Immature natural killer cell (primary cell): ENCODE measurements at regions not wholly inside any gene's neighbourhood (a gene's known extent, or its start where the extent isn't known, plus 50 kb on each side); places are given as distances from the start of the nearest gene placed in this dataset.

Experiments used
- DNase-seq, 3 donors: peaks; one replicate each; pipeline ENCODE4 v3.0.0; 2022; ENCODE audit warnings: mixed read lengths in 1 of 3
- H3K27ac Mint-ChIP-seq, 6 donors: one replicate each; pipeline ENCODE4 v1.8.0; 2020; ENCODE audit warnings: mixed read lengths in 6 of 6, mild to moderate bottlenecking in 5 of 6, inconsistent platforms in 4 of 6, moderate library complexity in 3 of 6
- H3K27me3 Mint-ChIP-seq, 3 donors: one replicate each; pipeline ENCODE4 v1.8.0; 2020 to 2021; ENCODE audit warnings: low read depth in 3 of 3, mild to moderate bottlenecking in 3 of 3, mixed read lengths in 3 of 3, moderate library complexity in 3 of 3, inconsistent platforms in 1 of 3
- H3K36me3 Mint-ChIP-seq, 3 donors: one replicate each; pipeline ENCODE4 v1.8.0; 2020; ENCODE audit warnings: mixed read lengths in 3 of 3, inconsistent platforms in 2 of 3, mild to moderate bottlenecking in 2 of 3
- H3K4me1 Mint-ChIP-seq, 2 donors: one replicate each; pipeline ENCODE4 v1.8.0; 2020; ENCODE audit warnings: inconsistent platforms in 2 of 2, mild to moderate bottlenecking in 2 of 2, mixed read lengths in 2 of 2, moderate library complexity in 1 of 2
- H3K4me3 Mint-ChIP-seq, 5 donors: one replicate each; pipeline ENCODE4 v1.8.0; 2020; ENCODE audit warnings: mild to moderate bottlenecking in 5 of 5, mixed read lengths in 5 of 5, inconsistent platforms in 3 of 5, moderate library complexity in 3 of 5
- H3K9me3 Mint-ChIP-seq, 6 donors: one replicate each; pipeline ENCODE4 v1.8.0; 2020; ENCODE audit warnings: mild to moderate bottlenecking in 6 of 6, mixed read lengths in 6 of 6, inconsistent platforms in 4 of 6, moderate library complexity in 3 of 6

- H3K4me1 Mint-ChIP-seq, result no peaks in the 10 kb centered on the region
- no peak overlapping the region for H3K4me3 Mint-ChIP-seq
- no peak overlapping the region for H3K27ac Mint-ChIP-seq
- H3K9me3 Mint-ChIP-seq, result peaks cover 0 to 10% (median 7%) of the 10 kb centered on the region in 6 donors
- no peaks in the 10 kb centered on the region for H3K36me3 Mint-ChIP-seq
- H3K27me3 Mint-ChIP-seq, result no peaks in the 10 kb centered on the region
- DNase-seq, result no peak
Measured at GRCh38 chr12:43294916-43295315, 257.1 kb downstream of the ADAMTS20 start.

GRCh38 chr12:43294147-43294546 is 257.9 kb downstream of the ADAMTS20 start:
- no peak for DNase-seq
- Mint-ChIP-seq H3K4me1 (no peaks in the 10 kb centered on the region), H3K4me3 (no peak overlapping the region), H3K9me3 (peaks cover 0 to 10% (median 6%) of the 10 kb centered on the region in 6 donors), H3K27ac (no peak overlapping the region), H3K36me3 (no peaks in the 10 kb centered on the region), H3K27me3 (no peaks in the 10 kb centered on the region)

GRCh38 chr12:43293396-43293795 is 258.6 kb downstream of the ADAMTS20 start:
- H3K27ac Mint-ChIP-seq, result no peak overlapping the region
- peaks cover 0 to 10% (median 6%) of the 10 kb centered on the region in 6 donors for H3K9me3 Mint-ChIP-seq
- H3K4me1 Mint-ChIP-seq, result no peaks in the 10 kb centered on the region
- no peaks in the 10 kb centered on the region for H3K36me3 Mint-ChIP-seq
- H3K27me3 Mint-ChIP-seq, result no peaks in the 10 kb centered on the region
- no peak for DNase-seq
- no peak overlapping the region for H3K4me3 Mint-ChIP-seq

- no peak overlapping the region for H3K27ac Mint-ChIP-seq
- no peaks in the 10 kb centered on the region for H3K36me3 Mint-ChIP-seq
- no peak for DNase-seq
- no peaks in the 10 kb centered on the region for H3K27me3 Mint-ChIP-seq
- H3K4me1 Mint-ChIP-seq, result no peaks in the 10 kb centered on the region
- no peak overlapping the region for H3K4me3 Mint-ChIP-seq
- peaks cover 0 to 8% (median 4%) of the 10 kb centered on the region in 6 donors for H3K9me3 Mint-ChIP-seq
Measured at GRCh38 chr12:43292699-43293098, 259.3 kb downstream of the ADAMTS20 start.

GRCh38 chr12:43291516-43291915 is 260.5 kb downstream of the ADAMTS20 start:
- no peak for DNase-seq
- Mint-ChIP-seq H3K27me3 (no peaks in the 10 kb centered on the region), H3K4me1 (no peaks in the 10 kb centered on the region), H3K36me3 (no peaks in the 10 kb centered on the region), H3K9me3 (peaks cover 0 to 8% (median under 1%) of the 10 kb centered on the region in 6 donors), H3K27ac (no peak overlapping the region), H3K4me3 (no peak overlapping the region)

GRCh38 chr12:43290836-43291235 is 261.2 kb downstream of the ADAMTS20 start:
- DNase-seq, result no peak
- H3K4me3 Mint-ChIP-seq, result no peak overlapping the region
- no peaks in the 10 kb centered on the region for H3K36me3 Mint-ChIP-seq
- H3K9me3 Mint-ChIP-seq, result peaks cover 0 to 8% (median 0%) of the 10 kb centered on the region in 6 donors
- no peaks in the 10 kb centered on the region for H3K4me1 Mint-ChIP-seq
- no peaks in the 10 kb centered on the region for H3K27me3 Mint-ChIP-seq
- no peak overlapping the region for H3K27ac Mint-ChIP-seq

- Mint-ChIP-seq H3K9me3 (peaks cover 0 to 8% (median 0%) of the 10 kb centered on the region in 6 donors), H3K4me3 (no peak overlapping the region), H3K27ac (no peak overlapping the region), H3K4me1 (no peaks in the 10 kb centered on the region), H3K27me3 (no peaks in the 10 kb centered on the region), H3K36me3 (no peaks in the 10 kb centered on the region)
- DNase-seq, result no peak
Measured at GRCh38 chr12:43289426-43289801, 262.6 kb downstream of the ADAMTS20 start.

GRCh38 chr12:43288671-43289425 is 263.2 kb downstream of the ADAMTS20 start:
- no peaks in the 10 kb centered on the region for H3K4me1 Mint-ChIP-seq
- no peak for DNase-seq
- H3K4me3 Mint-ChIP-seq, result no peak overlapping the region
- no peak overlapping the region for H3K27ac Mint-ChIP-seq
- H3K36me3 Mint-ChIP-seq, result no peaks in the 10 kb centered on the region
- no peaks in the 10 kb centered on the region for H3K27me3 Mint-ChIP-seq
- peaks cover 0 to 8% (median 0%) of the 10 kb centered on the region in 6 donors for H3K9me3 Mint-ChIP-seq

GRCh38 chr12:43287706-43288383 is 264.2 kb downstream of the ADAMTS20 start:
- no peaks in the 10 kb centered on the region for H3K4me1 Mint-ChIP-seq
- H3K36me3 Mint-ChIP-seq, result no peaks in the 10 kb centered on the region
- H3K27me3 Mint-ChIP-seq, result no peaks in the 10 kb centered on the region
- no peak overlapping the region for H3K4me3 Mint-ChIP-seq
- no peak for DNase-seq
- peaks cover 0 to 8% (median 0%) of the 10 kb centered on the region in 6 donors for H3K9me3 Mint-ChIP-seq
- H3K27ac Mint-ChIP-seq, result no peak overlapping the region

- DNase-seq, result no peak
- Mint-ChIP-seq H3K4me3 (no peak overlapping the region), H3K27me3 (no peaks in the 10 kb centered on the region), H3K9me3 (peaks cover 0 to 6% (median 0%) of the 10 kb centered on the region in 6 donors), H3K27ac (no peak overlapping the region), H3K4me1 (no peaks in the 10 kb centered on the region), H3K36me3 (no peaks in the 10 kb centered on the region)
Measured at GRCh38 chr12:43286986-43287385, 265.0 kb downstream of the ADAMTS20 start.

- Mint-ChIP-seq H3K4me1 (no peaks in the 10 kb centered on the region), H3K36me3 (no peaks in the 10 kb centered on the region), H3K9me3 (peaks cover 0 to 6% (median 0%) of the 10 kb centered on the region in 6 donors), H3K27me3 (no peaks in the 10 kb centered on the region), H3K4me3 (no peak overlapping the region), H3K27ac (no peak overlapping the region)
- DNase-seq, result no peak
Measured at GRCh38 chr12:43285159-43285598, 266.8 kb downstream of the ADAMTS20 start.

GRCh38 chr12:43284486-43285158 is 267.4 kb downstream of the ADAMTS20 start:
- H3K9me3 Mint-ChIP-seq, result peaks cover 0 to 6% (median 0%) of the 10 kb centered on the region in 6 donors
- H3K36me3 Mint-ChIP-seq, result no peaks in the 10 kb centered on the region
- no peaks in the 10 kb centered on the region for H3K27me3 Mint-ChIP-seq
- no peak overlapping the region for H3K27ac Mint-ChIP-seq
- H3K4me1 Mint-ChIP-seq, result no peaks in the 10 kb centered on the region
- H3K4me3 Mint-ChIP-seq, result no peak overlapping the region
- DNase-seq, result no peak

- no peaks in the 10 kb centered on the region for H3K4me1 Mint-ChIP-seq
- DNase-seq, result no peak
- H3K9me3 Mint-ChIP-seq, result peaks cover 0 to 6% (median under 1%) of the 10 kb centered on the region in 6 donors
- no peaks in the 10 kb centered on the region for H3K27me3 Mint-ChIP-seq
- H3K36me3 Mint-ChIP-seq, result no peaks in the 10 kb centered on the region
- H3K27ac Mint-ChIP-seq, result no peak overlapping the region
- H3K4me3 Mint-ChIP-seq, result no peak overlapping the region
Measured at GRCh38 chr12:43283206-43283605, 268.8 kb downstream of the ADAMTS20 start.

- Mint-ChIP-seq H3K36me3 (no peaks in the 10 kb centered on the region), H3K27ac (no peak overlapping the region), H3K9me3 (peaks cover 0 to 6% (median under 1%) of the 10 kb centered on the region in 6 donors), H3K27me3 (no peaks in the 10 kb centered on the region), H3K4me3 (no peak overlapping the region), H3K4me1 (no peaks in the 10 kb centered on the region)
- DNase-seq, result no peak
Measured at GRCh38 chr12:43282106-43282505, 269.9 kb downstream of the ADAMTS20 start.
